Choroid plexus epithelial cell (primary cell): ENCODE measurements at regions not wholly inside any gene's neighbourhood (a gene's known extent, or its start where the extent isn't known, plus 50 kb on each side); places are given as distances from the start of the nearest gene placed in this dataset.
"Not testable (repeated sequence)": the region's sequence is repeated elsewhere in the genome, so short reads cannot be mapped to it uniquely, and the experiment has no call there.

Source experiments
- DNase-seq: peaks from one replicate; pipeline ENCODE4 v3.0.0-alpha.2; 2010; ENCODE audit warnings: low read depth
- H3K4me3 ChIP-seq: 2 replicates; pipeline ENCODE4 v1.5.1; 2011; ENCODE audit warnings: low read depth, mild to moderate bottlenecking, control low read depth, low read length, moderate library complexity
- CTCF ChIP-seq: conservative IDR thresholded peaks from 2 replicates; pipeline ENCODE4 v1.5.1; 2011; ENCODE audit warnings: low read depth, mild to moderate bottlenecking, control low read depth, inconsistent platforms, low read length, moderate library complexity

GRCh38 chr2:7648221-7648795 lies 731.1 kb downstream of the RNF144A start:
- no peak for DNase-seq
- no peak for TF ChIP-seq CTCF
- no peak overlapping the region for H3K4me3 ChIP-seq

GRCh38 chr2:7649461-7650228 lies 732.4 kb downstream of the RNF144A start:
- TF ChIP-seq CTCF = no peak
- no peak overlapping the region for H3K4me3 ChIP-seq
- DNase-seq = no peak

DNA sequence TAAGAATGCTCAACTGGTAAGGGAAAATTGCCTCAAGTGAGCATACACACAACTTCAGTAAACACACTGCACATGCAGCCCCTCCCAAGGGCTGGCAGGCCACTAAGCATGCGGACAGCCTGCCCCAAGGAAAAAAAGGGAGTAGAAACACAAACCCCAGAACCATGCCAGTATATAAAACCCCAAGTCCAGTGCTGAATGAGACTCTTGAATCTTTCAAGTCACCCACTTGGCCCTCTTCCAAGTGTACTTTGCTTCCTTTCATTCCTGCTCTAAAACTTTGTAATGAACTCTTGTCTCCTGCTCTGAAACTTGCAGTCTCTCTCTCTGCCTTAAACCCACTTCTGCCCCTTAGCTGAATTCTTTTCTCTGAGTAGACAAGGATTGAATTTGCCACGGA lies 736.4 kb downstream of the RNF144A start:
- no peak overlapping the region for H3K4me3 ChIP-seq
- TF ChIP-seq CTCF = no peak
- no peak for DNase-seq

DNA sequence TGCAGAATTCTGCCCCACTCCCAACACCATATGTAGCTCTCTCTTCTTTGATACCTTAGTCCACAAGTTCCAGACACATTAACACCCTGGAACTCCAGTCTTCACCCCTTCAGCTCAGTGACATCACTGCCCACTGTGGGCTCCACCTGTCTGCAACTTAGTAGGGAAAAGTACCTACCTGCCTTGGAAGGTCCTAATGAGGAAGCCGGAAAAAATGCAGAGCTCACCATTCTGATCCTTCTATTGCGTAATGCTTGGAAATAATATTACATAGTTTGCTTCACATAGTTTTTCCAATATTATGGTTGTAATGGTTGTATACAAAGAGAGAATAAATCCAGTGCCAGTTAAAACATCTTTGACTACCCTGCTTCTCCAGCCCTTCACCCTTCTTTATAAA lies 738.4 kb downstream of the RNF144A start:
- TF ChIP-seq CTCF = no peak
- no peak overlapping the region for H3K4me3 ChIP-seq
- DNase-seq = no peak

DNA sequence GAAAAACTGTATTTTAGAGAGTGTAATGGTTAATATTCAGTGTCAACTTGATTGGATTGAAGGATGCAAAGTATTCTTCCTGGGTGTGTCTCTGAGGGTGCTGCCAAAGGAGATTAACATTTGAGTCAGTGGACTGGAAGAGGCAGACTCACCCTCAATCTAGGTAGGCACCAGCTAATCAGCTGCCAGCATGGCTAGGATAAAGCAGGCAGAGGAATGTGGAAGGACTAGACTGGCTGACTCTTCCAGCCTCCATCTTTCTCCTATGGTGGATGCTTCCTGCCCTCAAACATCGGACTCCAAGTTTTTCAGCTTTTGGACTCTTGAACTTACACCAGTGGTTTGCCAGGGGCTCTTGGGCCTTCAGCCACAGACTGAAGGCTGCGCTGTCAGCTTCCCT lies 740.3 kb downstream of the RNF144A start:
- not testable (repeated sequence) for DNase-seq, H3K4me3 ChIP-seq

DNA sequence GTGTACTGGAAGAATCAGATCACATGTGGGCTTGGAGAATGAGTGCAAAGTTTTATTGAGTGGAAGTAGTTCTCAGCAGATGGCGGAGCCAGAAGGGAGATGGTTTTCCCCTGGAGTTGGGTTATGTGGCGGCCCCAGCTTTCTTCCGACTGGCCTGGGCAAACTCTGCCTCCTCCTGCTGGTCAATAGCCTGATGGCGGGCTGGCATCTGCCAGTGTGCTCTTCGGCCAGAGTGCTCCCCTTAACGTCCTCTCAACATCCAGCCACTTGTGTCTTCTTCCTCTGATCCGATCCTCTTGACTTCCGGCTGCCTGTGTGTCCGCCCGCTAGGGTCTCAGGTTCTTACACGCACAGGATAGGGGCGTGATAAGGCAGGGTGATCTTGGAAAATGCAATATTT lies 741.3 kb downstream of the RNF144A start:
- no peak overlapping the region for H3K4me3 ChIP-seq
- no peak for DNase-seq
- no peak for TF ChIP-seq CTCF

DNA sequence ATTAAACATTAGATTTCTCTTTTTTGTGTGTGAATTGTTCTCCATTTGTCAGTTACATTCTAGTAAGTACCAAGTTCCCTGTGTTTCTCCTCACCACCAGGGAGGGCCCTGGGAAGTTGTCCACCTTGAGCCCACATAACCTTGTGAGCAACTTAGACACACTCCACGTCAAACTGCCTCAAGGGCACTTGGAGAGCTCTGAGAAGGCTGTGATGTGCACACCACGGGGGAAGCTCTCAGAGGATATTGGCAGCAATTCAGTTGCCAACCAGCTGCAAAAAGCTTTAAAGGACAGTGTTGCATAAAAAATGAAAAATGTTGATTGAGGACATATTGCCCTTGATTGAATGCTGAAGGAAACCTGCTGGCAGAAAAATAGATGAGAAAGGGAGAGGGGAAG lies 743.6 kb downstream of the RNF144A start:
- no peak for DNase-seq
- no peak overlapping the region for H3K4me3 ChIP-seq
- no peak for TF ChIP-seq CTCF
